ENCODE measurements at regions not wholly inside any gene's neighbourhood (a gene's known extent, or its start where the extent isn't known, plus 50 kb on each side); places are given as distances from the start of the nearest gene placed in this dataset.

DNA sequence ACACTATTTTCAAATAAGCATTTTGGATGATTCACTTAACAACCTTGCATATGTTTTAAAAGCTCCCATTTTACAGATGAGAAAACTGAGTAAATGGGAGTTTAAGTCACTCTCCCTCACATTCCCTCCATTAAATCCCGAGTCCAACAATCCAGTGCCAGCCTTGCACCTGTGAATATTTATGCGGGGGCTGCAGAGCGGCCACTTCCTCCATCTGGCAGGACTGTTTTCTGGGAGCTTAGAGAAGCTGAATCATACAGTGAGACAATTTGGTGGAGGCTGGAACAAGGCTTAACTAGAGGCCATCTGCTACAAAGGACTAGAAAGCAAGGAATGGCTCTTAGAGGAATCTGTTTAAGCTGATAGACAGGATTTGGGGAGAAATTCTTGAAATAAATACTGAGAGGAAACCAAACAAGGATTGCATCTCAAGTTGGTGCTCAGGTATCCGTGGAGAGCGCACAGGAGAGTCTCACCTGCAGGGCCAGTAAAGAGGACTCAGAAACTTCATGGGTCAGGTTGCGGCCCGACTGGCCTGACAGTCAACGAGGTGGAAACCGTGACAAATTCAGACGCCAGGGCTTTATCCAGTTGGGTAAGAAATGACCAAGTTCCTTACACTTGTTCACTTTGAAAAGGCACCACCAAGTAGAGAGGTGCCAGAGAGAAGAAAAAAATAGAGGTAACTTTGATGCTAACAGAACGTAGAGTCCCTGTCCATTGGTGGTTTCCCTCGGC is 478.5 kb downstream of the QKI start:
- TF ChIP-seq POLR2A (IDR thresholded peaks at IDR 0.05) = no peak
- no peak for TF ChIP-seq CTCF (IDR thresholded peaks at IDR 0.05)
